ENCODE measurements at regions not wholly inside any gene's neighbourhood (a gene's known extent, or its start where the extent isn't known, plus 50 kb on each side); places are given as distances from the start of the nearest gene placed in this dataset.

DNA sequence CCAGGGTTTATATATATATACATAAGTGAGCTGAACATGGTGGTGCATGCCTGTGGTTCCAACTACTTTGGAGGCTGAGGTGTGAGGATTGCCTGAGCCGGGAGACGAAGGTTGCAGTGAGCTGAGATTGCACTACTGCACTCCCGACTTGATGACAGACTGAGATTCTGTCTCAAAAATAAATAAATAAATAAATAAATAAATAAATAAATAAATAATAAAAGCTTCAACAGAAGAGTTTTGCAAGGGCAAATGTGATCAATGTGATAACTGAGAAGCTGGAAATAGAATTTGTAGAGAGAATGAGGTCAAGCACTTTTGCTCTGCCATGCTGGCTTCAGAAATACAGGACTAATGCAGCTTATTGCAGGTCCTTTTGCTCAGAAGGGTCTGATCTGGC is 855.8 kb upstream of the PRMT6 start:
- no peak for DNase-seq (ENCODE audit: low read depth in 2 of 2)

DNA sequence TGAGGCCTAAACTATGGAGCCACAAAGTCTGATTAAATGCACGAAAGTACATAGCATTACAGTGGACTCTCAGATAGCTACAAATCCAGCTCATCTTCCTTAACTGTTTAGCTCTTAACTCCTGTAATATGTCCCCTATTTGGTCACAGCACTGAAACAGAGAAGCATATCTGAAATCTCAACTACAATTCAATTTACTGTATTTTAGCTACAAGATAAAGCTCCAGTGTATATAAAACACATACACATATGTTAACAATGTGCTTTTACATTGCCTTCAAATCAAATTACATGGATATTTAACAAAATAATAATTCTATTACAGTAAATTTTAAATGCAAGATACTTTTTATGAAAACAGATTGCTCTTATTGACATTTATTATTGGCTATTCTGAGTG is 849.3 kb upstream of the PRMT6 start:
- TF ChIP-seq, protein P1, sequence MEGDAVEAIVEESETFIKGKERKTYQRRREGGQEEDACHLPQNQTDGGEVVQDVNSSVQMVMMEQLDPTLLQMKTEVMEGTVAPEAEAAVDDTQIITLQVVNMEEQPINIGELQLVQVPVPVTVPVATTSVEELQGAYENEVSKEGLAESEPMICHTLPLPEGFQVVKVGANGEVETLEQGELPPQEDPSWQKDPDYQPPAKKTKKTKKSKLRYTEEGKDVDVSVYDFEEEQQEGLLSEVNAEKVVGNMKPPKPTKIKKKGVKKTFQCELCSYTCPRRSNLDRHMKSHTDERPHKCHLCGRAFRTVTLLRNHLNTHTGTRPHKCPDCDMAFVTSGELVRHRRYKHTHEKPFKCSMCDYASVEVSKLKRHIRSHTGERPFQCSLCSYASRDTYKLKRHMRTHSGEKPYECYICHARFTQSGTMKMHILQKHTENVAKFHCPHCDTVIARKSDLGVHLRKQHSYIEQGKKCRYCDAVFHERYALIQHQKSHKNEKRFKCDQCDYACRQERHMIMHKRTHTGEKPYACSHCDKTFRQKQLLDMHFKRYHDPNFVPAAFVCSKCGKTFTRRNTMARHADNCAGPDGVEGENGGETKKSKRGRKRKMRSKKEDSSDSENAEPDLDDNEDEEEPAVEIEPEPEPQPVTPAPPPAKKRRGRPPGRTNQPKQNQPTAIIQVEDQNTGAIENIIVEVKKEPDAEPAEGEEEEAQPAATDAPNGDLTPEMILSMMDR (IDR thresholded peaks at IDR 0.05; ENCODE audit: low read depth, low read length) = no peak
- no peak for DNase-seq (ENCODE audit: low read depth in 2 of 2)
- H3K4me3 ChIP-seq (replicated peaks in 1 of 2; ENCODE audit: low read depth in 2 of 2, low read length in 2 of 2) = no peak overlapping the region

More for the DNA sequence above, 855.8 kb upstream of the PRMT6 start:
- no peak overlapping the region for H3K4me3 ChIP-seq (replicated peaks in 1 of 2; ENCODE audit: low read depth in 2 of 2, low read length in 2 of 2)
- TF ChIP-seq, protein P1 (IDR thresholded peaks at IDR 0.05; ENCODE audit: low read depth, low read length) = no peak

DNA sequence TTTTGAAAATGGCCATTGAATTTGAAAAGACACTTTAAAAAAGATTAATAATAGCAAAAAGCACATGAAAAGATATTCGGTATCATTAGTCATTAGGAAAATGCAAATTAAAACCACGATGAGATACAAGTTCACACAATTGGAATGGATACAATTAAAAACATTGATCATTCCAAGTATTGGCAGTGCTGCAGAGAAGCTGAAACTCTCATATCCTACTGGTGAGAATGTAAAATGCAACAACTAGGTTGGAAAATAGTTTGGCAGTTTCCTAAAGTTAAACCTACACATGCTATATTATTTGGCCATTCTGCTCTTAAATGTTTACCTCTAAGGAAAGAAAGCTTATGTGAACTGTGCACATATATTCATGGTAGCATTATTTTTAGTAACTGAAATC is 838.7 kb upstream of the PRMT6 start:
- TF ChIP-seq, protein P1 (IDR thresholded peaks at IDR 0.05; ENCODE audit: low read depth, low read length) = no peak
- no peak for DNase-seq (ENCODE audit: low read depth in 2 of 2)
- no peak overlapping the region for H3K4me3 ChIP-seq (replicated peaks in 1 of 2; ENCODE audit: low read depth in 2 of 2, low read length in 2 of 2)

DNA sequence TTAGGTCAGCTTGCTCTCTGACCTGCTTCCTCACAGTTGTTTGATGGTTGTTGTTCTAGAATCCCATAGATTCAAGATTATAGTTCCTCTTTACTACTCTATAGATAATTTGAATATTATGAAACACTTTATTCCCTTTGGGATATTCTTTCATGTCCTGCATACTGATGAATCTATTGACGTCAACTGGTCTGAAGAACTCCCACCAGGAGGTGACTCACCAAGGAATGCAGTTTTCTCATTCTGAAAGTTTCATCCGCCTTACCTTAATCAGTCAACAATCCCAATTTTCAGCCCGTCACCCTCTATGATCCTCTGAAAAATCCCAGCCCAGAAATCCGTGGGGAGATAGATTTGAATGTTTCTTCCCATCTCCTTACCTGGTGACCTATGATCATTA is 834.1 kb upstream of the PRMT6 start:
- peak; percentile 41 to 52 for DNase-seq (ENCODE audit: low read depth in 2 of 2)
- TF ChIP-seq, protein P1 (IDR thresholded peaks at IDR 0.05; ENCODE audit: low read depth, low read length) = no peak
- H3K4me3 ChIP-seq (replicated peaks in 1 of 2; ENCODE audit: low read depth in 2 of 2, low read length in 2 of 2) = no peak overlapping the region

DNA sequence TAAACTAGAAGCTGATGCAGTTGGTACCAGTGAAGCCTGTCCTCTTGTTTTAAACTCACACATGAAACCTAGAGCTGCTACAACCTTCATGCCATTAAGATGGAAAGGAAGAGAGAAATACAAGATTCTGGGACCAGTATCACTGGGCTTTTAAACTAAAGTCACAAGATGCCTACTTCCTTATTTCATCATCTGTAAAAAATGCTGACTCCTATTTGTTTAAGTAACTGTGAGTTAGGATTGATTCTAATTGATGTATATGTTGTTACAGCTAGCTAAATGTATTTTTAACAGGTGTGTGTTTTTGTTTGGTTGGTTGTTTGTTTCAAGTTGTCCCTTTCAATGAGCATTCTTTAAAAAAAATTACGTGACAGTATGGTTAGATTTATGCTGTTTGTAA is 833.3 kb upstream of the PRMT6 start:
- H3K4me3 ChIP-seq (replicated peaks in 1 of 2; ENCODE audit: low read depth in 2 of 2, low read length in 2 of 2) = no peak overlapping the region
- DNase-seq (ENCODE audit: low read depth in 2 of 2) = no peak
- TF ChIP-seq, protein P1 (IDR thresholded peaks at IDR 0.05; ENCODE audit: low read depth, low read length) = no peak

DNA sequence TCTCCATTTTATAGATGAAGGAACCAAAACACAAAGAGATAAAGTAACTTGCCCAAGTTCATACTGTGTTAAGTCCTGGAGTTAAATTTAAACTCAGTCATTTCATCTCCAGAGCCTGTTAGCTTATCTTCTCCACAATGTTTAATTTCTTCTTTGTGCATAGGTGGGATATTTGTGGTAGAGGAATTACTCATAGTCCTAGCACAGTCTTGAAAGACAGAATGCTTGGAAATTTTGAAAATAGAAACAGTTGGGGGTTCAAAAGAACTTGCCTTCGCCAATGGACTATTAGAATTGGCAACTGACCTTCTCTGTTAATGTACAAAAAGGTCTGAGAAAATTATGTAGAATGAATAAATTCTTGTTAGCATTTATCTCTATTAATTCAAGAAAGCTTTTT is 832.0 kb upstream of the PRMT6 start:
- no peak for DNase-seq (ENCODE audit: low read depth in 2 of 2)
- H3K4me3 ChIP-seq (replicated peaks in 1 of 2; ENCODE audit: low read depth in 2 of 2, low read length in 2 of 2) = no peak overlapping the region
- TF ChIP-seq, protein P1 (IDR thresholded peaks at IDR 0.05; ENCODE audit: low read depth, low read length) = no peak

DNA sequence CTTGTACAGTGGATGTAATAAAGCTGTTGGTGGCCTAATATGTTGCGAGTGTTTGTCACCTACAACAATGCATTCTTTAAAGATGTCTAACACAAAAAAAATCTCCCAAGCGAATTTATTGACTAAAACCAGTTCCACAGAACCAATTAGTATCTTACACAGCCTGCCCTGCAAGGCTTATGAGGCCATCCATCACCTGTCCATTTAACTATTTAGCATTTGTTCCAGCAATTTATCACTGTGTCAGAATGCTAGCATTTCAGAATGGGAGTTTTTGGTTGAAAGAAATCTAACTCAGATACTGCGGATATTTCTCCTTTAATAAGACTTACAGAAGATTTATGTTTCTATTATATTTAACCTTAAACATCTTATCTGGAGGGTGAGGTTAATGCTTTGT is 831.1 kb upstream of the PRMT6 start:
- H3K4me3 ChIP-seq (replicated peaks in 1 of 2; ENCODE audit: low read depth in 2 of 2, low read length in 2 of 2) = no peak overlapping the region
- DNase-seq (ENCODE audit: low read depth in 2 of 2) = no peak
- TF ChIP-seq, protein P1 (IDR thresholded peaks at IDR 0.05; ENCODE audit: low read depth, low read length) = no peak

Measured in cardiac fibroblast (primary cell).